GM18519 (cell line): ENCODE measurements at regions not wholly inside any gene's neighbourhood (a gene's known extent, or its start where the extent isn't known, plus 50 kb on each side); places are given as distances from the start of the nearest gene placed in this dataset.

Source experiments
- ATAC-seq: cut with Tn5 transposase; IDR thresholded peaks from one replicate; pipeline ENCODE4 v1.9.1; 2021; ENCODE audit warnings: mild to moderate bottlenecking, moderate library complexity; ENCODE audit not compliant: unreplicated experiment, low FRiP score

GRCh38 chr16:16865374-16865773 is 486.4 kb downstream of the NPIPA7 start:
- ATAC-seq: no peak

- ATAC-seq: no peak
Observed at GRCh38 chr16:16867973-16868372, 489.0 kb downstream of the NPIPA7 start.

- no peak for ATAC-seq
Observed at GRCh38 chr16:16868727-16869126, 489.8 kb downstream of the NPIPA7 start.

- no peak for ATAC-seq
Observed at GRCh38 chr16:16869746-16870145, 490.8 kb downstream of the NPIPA7 start.

- no peak for ATAC-seq
Observed at GRCh38 chr16:16871196-16871595, 492.3 kb downstream of the NPIPA7 start.

GRCh38 chr16:16877061-16877460 is 498.1 kb downstream of the NPIPA7 start:
- no peak for ATAC-seq

GRCh38 chr16:16879567-16880251 is 500.8 kb downstream of the NPIPA7 start:
- ATAC-seq: no peak

GRCh38 chr16:16881814-16882213 is 502.9 kb downstream of the NPIPA7 start:
- no peak for ATAC-seq

GRCh38 chr16:16882766-16883165 is 503.8 kb downstream of the NPIPA7 start:
- no peak for ATAC-seq

- ATAC-seq: no peak
Observed at GRCh38 chr16:16884451-16884850, 505.5 kb downstream of the NPIPA7 start.

GRCh38 chr16:16887193-16887592 is 508.3 kb downstream of the NPIPA7 start:
- no peak for ATAC-seq

- ATAC-seq: no peak
Observed at GRCh38 chr16:16890964-16891363, 512.0 kb downstream of the NPIPA7 start.

GRCh38 chr16:16904601-16905000 is 525.7 kb downstream of the NPIPA7 start:
- ATAC-seq: no peak

GRCh38 chr16:16905850-16906249 is 526.9 kb downstream of the NPIPA7 start:
- ATAC-seq: no peak

GRCh38 chr16:16907089-16907488 is 528.1 kb downstream of the NPIPA7 start:
- ATAC-seq: no peak

- ATAC-seq: no peak
Observed at GRCh38 chr16:16908077-16908476, 529.1 kb downstream of the NPIPA7 start.

- ATAC-seq: no peak
Observed at GRCh38 chr16:16909126-16909525, 530.2 kb downstream of the NPIPA7 start.

- no peak for ATAC-seq
Observed at GRCh38 chr16:16910666-16911065, 531.7 kb downstream of the NPIPA7 start.

GRCh38 chr16:16915771-16916170 is 536.8 kb downstream of the NPIPA7 start:
- no peak for ATAC-seq

GRCh38 chr16:16917191-16917785 is 538.3 kb downstream of the NPIPA7 start:
- no peak for ATAC-seq

GRCh38 chr16:16923479-16923878 is 544.5 kb downstream of the NPIPA7 start:
- no peak for ATAC-seq

- ATAC-seq: no peak
Observed at GRCh38 chr16:16924613-16925012, 545.7 kb downstream of the NPIPA7 start.
